NB4 (cell line): ENCODE measurements at regions not wholly inside any gene's neighbourhood (a gene's known extent, or its start where the extent isn't known, plus 50 kb on each side); places are given as distances from the start of the nearest gene placed in this dataset.

Experiments
- DNase-seq: peaks from one replicate; pipeline ENCODE4 v3.0.0; 2010; ENCODE audit warnings: low read depth
- H3K4me3 ChIP-seq: one replicate; pipeline ENCODE4 v1.5.1; 2011; ENCODE audit warnings: mild to moderate bottlenecking, low read depth, low read length, moderate library complexity
- MYC ChIP-seq: IDR thresholded peaks from 2 replicates; pipeline ENCODE4 v1.6.1; 2011; ENCODE audit warnings: low read depth, low read length
- POLR2A ChIP-seq: IDR thresholded peaks from 2 replicates; pipeline ENCODE4 v1.6.1; 2011; ENCODE audit warnings: mild to moderate bottlenecking; ENCODE audit not compliant: insufficient read length; ENCODE audit errors: extremely low read depth
- TF ChIP-seq, protein P1 (sequence below): IDR thresholded peaks from 2 replicates; pipeline ENCODE4 v1.6.1; 2011; ENCODE audit warnings: low read depth, low read length
- TF ChIP-seq, protein P2 (sequence below): IDR thresholded peaks from one replicate; pipeline ENCODE4 v1.5.1; 2012; ENCODE audit warnings: low read depth, low read length

DNA sequence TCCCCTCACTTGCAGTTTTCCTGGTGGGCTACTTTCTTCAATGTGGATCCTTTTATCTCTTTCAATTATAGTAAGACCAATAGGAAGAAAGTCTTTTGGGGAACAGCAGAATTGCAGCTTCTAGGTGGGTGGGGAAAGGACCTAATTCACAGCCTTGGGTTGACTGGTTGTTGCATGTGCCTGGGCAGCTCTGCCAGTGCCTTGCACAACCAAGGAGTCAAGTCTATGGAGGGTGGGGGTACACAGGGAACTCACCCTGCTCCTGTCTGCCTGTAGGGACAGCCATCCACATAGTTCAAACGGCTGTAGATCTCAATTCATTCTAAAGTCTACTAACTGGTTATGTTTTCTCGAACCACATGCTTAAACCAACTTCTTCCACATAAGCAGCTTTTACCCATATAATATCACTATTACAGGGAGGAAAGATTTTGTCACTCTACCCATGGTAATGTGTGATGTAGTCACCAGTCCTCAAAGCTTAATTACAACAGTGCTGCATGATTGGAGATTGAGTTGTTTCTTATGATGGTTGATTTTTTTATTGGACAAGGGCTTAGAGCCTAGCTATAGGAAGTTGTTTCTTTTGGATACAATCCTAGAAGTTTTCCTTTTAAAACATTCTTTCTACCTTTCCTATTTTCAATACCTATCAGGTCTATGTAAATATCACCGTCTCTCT lies 117.7 kb upstream of the FRMD6 start:
- no peak for DNase-seq
- H3K4me3 ChIP-seq = no peak overlapping the region
- TF ChIP-seq, protein P1, sequence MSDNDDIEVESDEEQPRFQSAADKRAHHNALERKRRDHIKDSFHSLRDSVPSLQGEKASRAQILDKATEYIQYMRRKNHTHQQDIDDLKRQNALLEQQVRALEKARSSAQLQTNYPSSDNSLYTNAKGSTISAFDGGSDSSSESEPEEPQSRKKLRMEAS = no peak
- TF ChIP-seq, protein P2, sequence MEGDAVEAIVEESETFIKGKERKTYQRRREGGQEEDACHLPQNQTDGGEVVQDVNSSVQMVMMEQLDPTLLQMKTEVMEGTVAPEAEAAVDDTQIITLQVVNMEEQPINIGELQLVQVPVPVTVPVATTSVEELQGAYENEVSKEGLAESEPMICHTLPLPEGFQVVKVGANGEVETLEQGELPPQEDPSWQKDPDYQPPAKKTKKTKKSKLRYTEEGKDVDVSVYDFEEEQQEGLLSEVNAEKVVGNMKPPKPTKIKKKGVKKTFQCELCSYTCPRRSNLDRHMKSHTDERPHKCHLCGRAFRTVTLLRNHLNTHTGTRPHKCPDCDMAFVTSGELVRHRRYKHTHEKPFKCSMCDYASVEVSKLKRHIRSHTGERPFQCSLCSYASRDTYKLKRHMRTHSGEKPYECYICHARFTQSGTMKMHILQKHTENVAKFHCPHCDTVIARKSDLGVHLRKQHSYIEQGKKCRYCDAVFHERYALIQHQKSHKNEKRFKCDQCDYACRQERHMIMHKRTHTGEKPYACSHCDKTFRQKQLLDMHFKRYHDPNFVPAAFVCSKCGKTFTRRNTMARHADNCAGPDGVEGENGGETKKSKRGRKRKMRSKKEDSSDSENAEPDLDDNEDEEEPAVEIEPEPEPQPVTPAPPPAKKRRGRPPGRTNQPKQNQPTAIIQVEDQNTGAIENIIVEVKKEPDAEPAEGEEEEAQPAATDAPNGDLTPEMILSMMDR = no peak

- no peak for DNase-seq
- H3K4me3 ChIP-seq = no peak overlapping the region
- TF ChIP-seq, protein P1 = no peak
- TF ChIP-seq, protein P2 = no peak
- TF ChIP-seq MYC (no peak), POLR2A (no peak)
Measured at GRCh38 chr14:51534610-51535011, 117.1 kb upstream of the FRMD6 start.

GRCh38 chr14:51535443-51536044 lies 116.2 kb upstream of the FRMD6 start:
- TF ChIP-seq POLR2A = no peak
- TF ChIP-seq, protein P2 = no peak
- TF ChIP-seq, protein P1 = no peak
- TF ChIP-seq MYC = no peak
- DNase-seq = no peak
- H3K4me3 ChIP-seq = no peak overlapping the region

- DNase-seq = no peak
- TF ChIP-seq MYC = no peak
- TF ChIP-seq, protein P2 = no peak
- TF ChIP-seq, protein P1 = no peak
- H3K4me3 ChIP-seq = no peak overlapping the region
Measured at GRCh38 chr14:51538973-51539372, 112.7 kb upstream of the FRMD6 start.

DNA sequence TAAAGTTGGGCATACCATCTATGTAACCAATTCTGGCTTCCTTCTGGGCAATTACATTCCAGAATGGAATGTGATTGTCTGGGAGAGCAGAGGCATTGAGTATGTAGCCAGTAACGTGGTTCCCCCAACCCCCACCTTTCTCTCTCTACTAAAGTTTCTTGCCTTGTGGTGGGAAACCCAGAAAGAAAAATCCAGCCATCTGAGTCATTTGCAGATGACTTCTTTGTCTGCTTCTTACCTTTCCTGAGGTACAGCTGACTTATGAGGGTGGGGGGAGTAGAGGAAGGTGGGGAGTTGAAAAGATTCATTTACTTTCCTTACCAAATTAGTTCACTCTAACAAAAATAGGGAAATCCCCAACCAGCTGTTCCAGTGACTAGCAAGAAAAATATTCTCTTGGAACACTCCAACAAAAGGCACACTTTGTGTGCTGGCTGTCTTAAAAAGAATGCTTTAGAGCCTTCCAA lies 112.1 kb upstream of the FRMD6 start:
- H3K4me3 ChIP-seq = no peak overlapping the region
- no peak for DNase-seq
- TF ChIP-seq POLR2A = no peak
- no peak for TF ChIP-seq MYC
- TF ChIP-seq, protein P1 = no peak
- TF ChIP-seq, protein P2 = no peak
